ENCODE measurements at regions not wholly inside any gene's neighbourhood (a gene's known extent, or its start where the extent isn't known, plus 50 kb on each side); places are given as distances from the start of the nearest gene placed in this dataset.

DNA sequence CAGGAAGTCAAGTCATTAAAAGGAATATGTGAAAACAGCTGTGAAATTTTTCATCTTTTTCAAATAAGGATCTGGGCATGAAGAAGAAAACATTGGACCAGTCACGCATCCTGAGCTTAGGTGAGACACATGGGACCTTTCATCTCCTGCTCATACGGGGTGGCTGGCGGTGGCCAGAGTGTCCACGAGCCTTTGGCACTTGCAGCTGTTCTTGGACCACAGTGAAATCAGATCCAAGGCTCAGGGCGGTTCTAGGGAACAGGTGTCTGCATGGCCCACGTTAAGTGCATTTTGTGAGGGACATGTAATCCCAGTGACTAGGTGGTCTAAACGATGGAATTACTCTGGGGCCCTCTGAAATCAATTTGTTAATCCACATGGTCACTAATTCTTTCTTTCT, 212.7 kb upstream of the COPS8 start:
- Histone ChIP-seq H3K36me3 (no peaks in the 10 kb centered on the region), H3K4me1 (peaks cover 0 to 27% (median 6%) of the 10 kb centered on the region in 12 donors), H3K9me3 (no peaks in the 10 kb centered on the region), H3K4me3 (no peak overlapping the region), H3K27me3 (no peaks in the 10 kb centered on the region), H3K27ac (no peak overlapping the region)
- intact Hi-C loops (cut with DNase I): no loop called here
- WGBS, 4 donors: 94 to 97% (median 95%) methylated on average over 7 of the region's 7 CpGs
- TF ChIP-seq, protein P1, sequence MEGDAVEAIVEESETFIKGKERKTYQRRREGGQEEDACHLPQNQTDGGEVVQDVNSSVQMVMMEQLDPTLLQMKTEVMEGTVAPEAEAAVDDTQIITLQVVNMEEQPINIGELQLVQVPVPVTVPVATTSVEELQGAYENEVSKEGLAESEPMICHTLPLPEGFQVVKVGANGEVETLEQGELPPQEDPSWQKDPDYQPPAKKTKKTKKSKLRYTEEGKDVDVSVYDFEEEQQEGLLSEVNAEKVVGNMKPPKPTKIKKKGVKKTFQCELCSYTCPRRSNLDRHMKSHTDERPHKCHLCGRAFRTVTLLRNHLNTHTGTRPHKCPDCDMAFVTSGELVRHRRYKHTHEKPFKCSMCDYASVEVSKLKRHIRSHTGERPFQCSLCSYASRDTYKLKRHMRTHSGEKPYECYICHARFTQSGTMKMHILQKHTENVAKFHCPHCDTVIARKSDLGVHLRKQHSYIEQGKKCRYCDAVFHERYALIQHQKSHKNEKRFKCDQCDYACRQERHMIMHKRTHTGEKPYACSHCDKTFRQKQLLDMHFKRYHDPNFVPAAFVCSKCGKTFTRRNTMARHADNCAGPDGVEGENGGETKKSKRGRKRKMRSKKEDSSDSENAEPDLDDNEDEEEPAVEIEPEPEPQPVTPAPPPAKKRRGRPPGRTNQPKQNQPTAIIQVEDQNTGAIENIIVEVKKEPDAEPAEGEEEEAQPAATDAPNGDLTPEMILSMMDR (IDR thresholded peaks at IDR 0.05): no peak
- TF ChIP-seq POLR2A (IDR thresholded peaks at IDR 0.05): no peak
- DNase-seq (no peak), ATAC-seq (no peak)

DNA sequence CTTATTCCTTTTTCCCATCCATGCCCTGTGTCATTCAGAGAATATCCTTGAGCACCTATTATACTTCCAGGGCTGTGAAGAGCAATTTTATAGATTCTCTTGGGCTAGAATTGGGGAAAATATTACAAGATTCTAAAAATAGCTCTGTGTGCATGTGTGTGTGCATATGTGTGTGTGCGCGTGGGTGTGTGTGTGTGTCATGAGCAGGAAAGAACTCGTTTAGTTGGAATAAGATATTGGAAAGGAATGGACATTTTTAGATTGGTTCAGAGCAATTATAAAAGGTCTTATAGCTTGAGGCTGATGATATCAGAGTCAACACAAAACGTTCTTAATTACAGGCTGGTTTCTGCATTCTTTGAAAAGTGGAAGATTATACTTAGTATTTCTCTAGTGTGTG, 212.1 kb upstream of the COPS8 start:
- Histone ChIP-seq H3K4me1 (peaks cover 0 to 27% (median 6%) of the 10 kb centered on the region in 12 donors), H3K27ac (no peak overlapping the region), H3K36me3 (no peaks in the 10 kb centered on the region), H3K9me3 (no peaks in the 10 kb centered on the region), H3K27me3 (no peaks in the 10 kb centered on the region), H3K4me3 (no peak overlapping the region)
- ATAC-seq (no peak), DNase-seq (no peak)
- TF ChIP-seq, protein P1 (IDR thresholded peaks at IDR 0.05): no peak
- intact Hi-C loops (cut with DNase I): no loop called here
- 53 to 62% (median 58%) methylated on average over 4 of the region's 4 CpGs for WGBS, 4 donors

DNA sequence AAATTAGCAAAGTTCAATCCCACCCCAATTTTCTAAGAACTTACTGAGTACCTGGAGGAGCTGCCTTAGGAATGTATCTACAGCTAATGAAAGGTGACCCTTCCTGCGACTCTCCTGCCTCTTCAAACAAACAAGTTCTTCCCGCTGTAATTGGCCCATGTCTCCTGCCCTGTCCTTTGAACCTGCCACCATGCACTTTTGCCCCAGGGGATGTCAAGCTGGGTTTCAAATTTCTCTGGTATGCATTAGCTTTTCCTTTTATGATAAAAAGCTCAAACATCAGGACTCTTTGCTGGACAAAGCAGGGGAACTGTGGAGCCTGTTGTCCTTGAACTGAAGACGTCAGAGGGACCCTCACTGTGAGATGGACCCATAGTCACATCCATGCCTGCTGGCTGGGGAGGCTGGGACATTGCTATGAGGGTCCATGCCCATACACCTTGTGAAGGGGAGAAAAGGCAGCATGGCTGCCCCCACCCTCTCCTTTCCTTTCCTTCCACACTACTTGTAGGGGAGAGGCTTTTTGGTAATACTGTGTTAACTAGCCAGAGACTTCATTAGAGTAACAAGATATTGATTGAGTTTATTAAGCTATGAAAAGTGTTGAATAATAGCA, 210.7 kb upstream of the COPS8 start:
- intact Hi-C loops (cut with DNase I): no loop called here
- Histone ChIP-seq H3K27me3 (no peaks in the 10 kb centered on the region), H3K4me1 (peaks cover 0 to 27% (median 6%) of the 10 kb centered on the region in 12 donors), H3K9me3 (no peaks in the 10 kb centered on the region), H3K36me3 (no peaks in the 10 kb centered on the region), H3K4me3 (no peak overlapping the region), H3K27ac (peak overlapping the region in 1 of 12 donors; percentile 11)
- WGBS, 4 donors: 86 to 95% (median 89%) methylated on average over 3 of the region's 3 CpGs
- ATAC-seq (no peak), DNase-seq (no peak)
- TF ChIP-seq, protein P1 (IDR thresholded peaks at IDR 0.05): no peak
- no peak for TF ChIP-seq POLR2A (IDR thresholded peaks at IDR 0.05)

GRCh38 chr2:236875906-236876505, 209.7 kb upstream of the COPS8 start:
- Histone ChIP-seq H3K4me1 (peaks cover 0 to 21% (median 6%) of the 10 kb centered on the region in 12 donors), H3K9me3 (no peaks in the 10 kb centered on the region), H3K27me3 (no peaks in the 10 kb centered on the region), H3K4me3 (no peak overlapping the region), H3K36me3 (no peaks in the 10 kb centered on the region), H3K27ac (peak overlapping the region in 2 of 12 donors; percentile 24 to 29)
- intact Hi-C loops (cut with DNase I): no loop called here
- peak; percentile 34 to 65 (median 55) for ATAC-seq
- TF ChIP-seq, protein P1 (IDR thresholded peaks at IDR 0.05): no peak
- TF ChIP-seq POLR2A (IDR thresholded peaks at IDR 0.05): no peak
- DNase-seq: peak in 3 of 5 donors; percentile 13 to 64 (median 48)
- WGBS, 4 donors: 48 to 69% (median 58%) methylated on average over 11 to 16 of the region's 16 CpGs
